ENCODE measurements at regions not wholly inside any gene's neighbourhood (a gene's known extent, or its start where the extent isn't known, plus 50 kb on each side); places are given as distances from the start of the nearest gene placed in this dataset.
A peak's percentile ranks its signal among the peaks of the same experiment; 100 is the strongest.

GRCh38 chr3:168844894-168845482 lies 749.3 kb upstream of the GOLIM4 start:
- DNase-seq (ENCODE audit: low spot score): no peak

DNA sequence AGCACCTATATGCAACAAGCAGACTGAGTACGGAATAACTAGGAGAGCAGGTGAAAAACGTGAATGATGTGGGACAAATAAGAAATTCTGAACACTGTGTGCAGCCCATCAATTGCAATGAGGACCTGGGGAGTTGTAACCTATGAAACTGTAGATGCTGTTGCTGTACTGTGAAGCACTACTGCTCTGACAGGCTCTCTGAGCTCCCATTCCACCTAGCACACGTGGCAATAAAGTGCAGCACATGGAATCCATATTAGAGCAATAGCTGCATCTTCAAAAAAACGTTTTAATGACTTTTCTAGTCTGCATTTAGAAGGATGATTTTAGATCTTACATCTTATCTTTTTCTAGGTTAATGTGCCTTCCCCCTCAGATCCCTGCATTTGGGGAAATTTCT lies 748.7 kb upstream of the GOLIM4 start:
- no peak for DNase-seq (ENCODE audit: low spot score)

- DNase-seq (ENCODE audit: low spot score): no peak
Measured at GRCh38 chr3:168843481-168843880, 747.8 kb upstream of the GOLIM4 start.

DNA sequence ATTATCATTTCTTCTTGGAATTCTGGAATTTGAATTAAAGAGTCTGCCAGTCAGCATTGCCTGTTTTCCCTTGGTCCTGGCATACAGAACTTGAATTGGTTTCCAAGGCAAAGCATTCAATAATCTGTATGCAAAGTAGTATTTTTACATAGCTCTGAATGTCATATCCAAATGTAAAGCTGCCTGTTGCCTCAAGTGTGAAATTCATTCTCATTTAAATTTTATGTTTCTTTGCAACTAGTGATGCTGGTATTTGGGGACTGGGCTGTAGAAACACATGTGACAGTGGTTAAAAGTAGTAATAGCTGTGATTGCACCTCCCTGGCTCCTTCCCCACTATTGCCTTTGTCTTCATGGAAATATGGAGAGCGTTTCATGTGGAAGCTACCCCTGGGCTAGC lies 743.9 kb upstream of the GOLIM4 start:
- DNase-seq (ENCODE audit: low spot score): no peak

- no peak for DNase-seq (ENCODE audit: low spot score)
Measured at GRCh38 chr3:168834558-168834957, 738.8 kb upstream of the GOLIM4 start.

DNA sequence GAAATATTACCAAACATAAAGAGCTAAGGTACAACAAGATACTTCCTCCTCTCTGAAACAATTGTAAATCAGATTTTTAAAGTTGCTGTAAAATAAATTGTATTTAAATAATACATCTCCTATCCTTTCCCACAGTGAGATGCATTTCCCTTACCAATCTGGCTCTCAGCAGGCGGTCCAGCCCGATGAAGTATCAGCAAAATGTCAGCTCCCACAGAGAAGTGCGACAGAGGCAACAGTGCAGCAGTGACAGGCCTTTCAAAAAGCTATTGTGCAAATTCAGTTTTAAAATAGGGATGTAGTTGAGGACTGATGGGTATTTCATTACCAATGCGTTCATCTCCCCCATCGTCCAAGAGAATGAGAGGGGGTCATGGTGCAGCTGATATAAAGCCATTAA lies 733.2 kb upstream of the GOLIM4 start:
- DNase-seq (ENCODE audit: low spot score): no peak

- DNase-seq (ENCODE audit: low spot score): no peak
Measured at GRCh38 chr3:168828536-168828935, 732.8 kb upstream of the GOLIM4 start.

DNA sequence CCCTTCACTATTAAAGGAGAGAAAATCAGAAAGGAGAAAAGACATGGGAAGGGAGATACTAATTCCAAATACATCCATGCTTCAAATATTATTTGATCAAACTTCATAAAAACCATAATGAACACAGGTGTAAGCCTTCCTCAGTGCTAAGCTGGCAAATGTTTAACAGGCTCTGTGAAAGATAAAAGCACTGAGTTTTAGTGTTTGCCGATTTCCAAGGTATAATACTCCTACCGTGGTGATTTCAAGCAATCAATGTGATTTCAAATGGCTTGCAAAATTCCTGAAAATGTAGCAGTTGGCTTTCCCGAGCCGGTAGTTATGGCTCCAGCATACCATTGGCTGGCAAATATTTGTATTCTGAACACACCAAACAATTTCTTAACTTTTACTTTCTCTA lies 732.3 kb upstream of the GOLIM4 start:
- DNase-seq (ENCODE audit: low spot score): no peak

DNA sequence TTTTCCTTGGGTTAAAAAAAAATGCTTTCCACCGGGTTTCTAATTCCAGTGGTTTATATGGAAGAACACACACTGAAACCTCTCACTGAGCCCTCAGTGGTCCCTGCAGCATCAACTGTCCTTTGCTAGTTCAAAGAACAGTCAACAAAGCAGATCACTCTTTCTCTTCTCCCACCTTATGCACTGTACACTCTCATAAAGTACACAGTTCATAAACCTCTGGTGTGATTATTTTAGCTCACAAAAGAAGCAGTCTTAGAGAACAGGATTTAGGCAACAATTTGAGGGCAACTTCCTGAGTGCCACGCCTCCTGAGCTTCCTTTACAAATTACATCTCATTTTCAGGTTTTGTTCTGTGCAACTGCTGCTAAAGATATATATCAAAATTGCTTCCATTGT lies 728.4 kb upstream of the GOLIM4 start:
- no peak for DNase-seq (ENCODE audit: low spot score)

GRCh38 chr3:168823466-168823865 lies 727.7 kb upstream of the GOLIM4 start:
- DNase-seq (ENCODE audit: low spot score): no peak

- DNase-seq (ENCODE audit: low spot score): no peak
Measured at GRCh38 chr3:168820810-168821415, 725.2 kb upstream of the GOLIM4 start.

GRCh38 chr3:168817177-168817576 lies 721.5 kb upstream of the GOLIM4 start:
- no peak for DNase-seq (ENCODE audit: low spot score)

DNA sequence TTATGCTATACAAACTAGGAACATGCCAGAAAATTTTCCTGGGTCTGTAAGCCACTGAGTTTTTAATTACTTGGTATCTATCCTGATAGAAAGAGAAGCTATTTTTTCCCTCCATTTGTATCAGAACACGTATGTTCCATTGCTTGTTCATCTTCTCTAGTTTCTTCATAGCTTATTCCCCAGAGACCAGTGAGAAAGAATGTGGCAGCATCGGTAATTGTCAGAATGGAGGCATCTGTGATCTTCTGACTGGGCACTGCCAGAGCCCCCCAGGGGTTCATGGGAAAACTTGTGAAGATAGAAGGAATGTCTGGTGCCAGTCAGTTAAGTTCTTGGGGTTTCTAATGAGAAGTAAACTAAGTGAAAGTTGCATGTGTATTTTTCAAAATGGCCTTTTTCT lies 720.2 kb upstream of the GOLIM4 start:
- DNase-seq (ENCODE audit: low spot score): no peak

GRCh38 chr3:168813225-168813802 lies 717.6 kb upstream of the GOLIM4 start:
- no peak for DNase-seq (ENCODE audit: low spot score)

DNA sequence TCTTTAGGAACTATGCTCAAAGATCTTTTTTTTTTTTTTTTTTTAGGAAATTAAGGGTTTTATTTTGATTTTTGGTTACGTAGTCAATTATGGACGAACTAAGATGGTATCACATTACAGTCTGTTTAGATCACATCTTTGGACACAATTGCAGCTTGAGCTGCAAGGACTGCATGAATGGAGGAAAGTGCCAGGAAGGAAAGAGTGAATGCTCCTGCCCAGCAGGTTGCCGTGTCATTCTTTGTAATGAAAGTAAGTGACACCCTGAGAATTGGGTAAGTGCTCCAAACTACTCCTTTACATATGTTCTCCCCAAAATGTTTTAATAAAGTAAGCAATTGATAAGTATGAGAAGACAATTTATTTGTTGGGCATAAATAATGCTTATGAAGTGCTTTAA lies 716.5 kb upstream of the GOLIM4 start:
- DNase-seq (ENCODE audit: low spot score): no peak

GRCh38 chr3:168808596-168808995 lies 712.9 kb upstream of the GOLIM4 start:
- no peak for DNase-seq (ENCODE audit: low spot score)

- no peak for DNase-seq (ENCODE audit: low spot score)
Measured at GRCh38 chr3:168807448-168807847, 711.7 kb upstream of the GOLIM4 start.

- no peak for DNase-seq (ENCODE audit: low spot score)
Measured at GRCh38 chr3:168806871-168807270, 711.1 kb upstream of the GOLIM4 start.

DNA sequence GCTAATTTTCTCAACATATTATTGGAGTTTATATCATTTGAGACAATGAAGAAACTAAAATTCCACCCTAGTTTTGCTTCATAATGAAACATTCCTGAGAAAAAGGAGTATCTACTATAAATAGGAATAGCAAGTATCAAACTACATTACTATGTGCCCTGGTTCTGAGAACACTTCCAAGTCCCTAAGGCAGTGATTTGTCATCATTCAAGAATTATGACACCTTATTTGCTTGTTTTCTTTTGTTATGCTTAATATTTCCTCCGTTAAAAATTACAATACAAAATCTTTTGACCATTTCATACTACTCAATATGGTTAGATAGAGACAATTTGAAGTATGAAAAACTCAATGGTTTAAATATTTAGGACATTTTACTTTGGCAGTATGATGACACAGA lies 707.8 kb upstream of the GOLIM4 start:
- no peak for DNase-seq (ENCODE audit: low spot score)

DNA sequence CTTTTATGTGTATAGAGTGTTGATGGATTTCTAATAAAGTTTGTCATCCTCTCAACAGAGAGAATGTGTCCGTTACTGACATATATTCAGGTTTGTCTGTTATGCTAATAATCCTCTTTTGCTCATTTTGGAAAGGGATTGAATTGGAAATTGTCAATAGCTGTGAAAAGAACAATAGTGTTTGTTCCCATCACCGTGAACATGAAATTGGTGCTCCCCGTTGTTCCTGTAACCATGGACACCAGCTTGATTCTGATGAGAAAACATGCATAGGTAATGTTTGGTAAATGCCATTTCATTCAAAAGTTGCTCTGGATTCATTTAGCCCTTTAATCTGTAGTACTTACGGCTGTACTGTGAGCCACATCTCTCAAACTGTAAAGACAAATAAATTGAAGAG lies 707.0 kb upstream of the GOLIM4 start:
- no peak for DNase-seq (ENCODE audit: low spot score)

DNA sequence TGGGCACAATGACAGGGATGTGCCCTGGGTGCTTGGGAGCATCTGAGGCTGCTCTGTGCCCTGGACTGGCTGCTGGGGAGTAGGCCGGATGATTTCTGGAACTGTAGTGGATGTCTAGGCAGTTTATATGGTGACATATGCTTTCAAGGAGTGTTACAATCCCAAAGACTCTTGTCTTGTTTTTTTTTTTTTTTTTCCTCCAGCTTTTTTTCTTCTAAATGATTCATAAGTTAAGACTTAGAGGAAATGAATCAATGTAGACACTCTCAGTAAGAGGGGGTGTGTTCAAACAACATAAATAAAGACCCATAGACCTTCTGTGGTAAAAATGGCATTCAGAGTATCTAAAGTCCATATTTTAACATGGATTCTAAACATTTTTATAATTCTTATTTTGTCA lies 706.1 kb upstream of the GOLIM4 start:
- DNase-seq (ENCODE audit: low spot score): peak; percentile 47

DNA sequence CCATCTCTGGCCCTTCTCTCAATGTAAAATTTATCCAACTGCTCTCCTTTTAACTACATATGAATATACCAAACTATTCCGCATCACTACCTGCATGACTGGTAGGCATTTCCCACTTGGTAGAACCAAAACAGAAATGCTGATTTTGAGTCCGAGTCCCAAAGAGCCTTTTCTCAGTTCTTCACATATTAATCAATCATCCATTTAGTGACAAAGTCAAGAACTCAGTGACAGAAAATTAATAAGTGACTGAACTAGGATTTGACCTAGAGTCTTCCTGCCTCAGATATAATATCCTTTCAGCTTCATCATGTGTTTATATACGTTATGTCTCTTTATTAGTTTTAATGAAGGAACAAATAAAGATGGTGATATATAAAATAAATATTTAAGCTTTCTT lies 700.6 kb upstream of the GOLIM4 start:
- DNase-seq (ENCODE audit: low spot score): no peak

GRCh38 chr3:168794427-168794826 lies 698.7 kb upstream of the GOLIM4 start:
- no peak for DNase-seq (ENCODE audit: low spot score)

GRCh38 chr3:168782193-168782592 lies 686.5 kb upstream of the GOLIM4 start:
- DNase-seq (ENCODE audit: low spot score): no peak

Measured in COLO829 (cell line).